HepG2 (cell line): ENCODE measurements at regions not wholly inside any gene's neighbourhood (a gene's known extent, or its start where the extent isn't known, plus 50 kb on each side); places are given as distances from the start of the nearest gene placed in this dataset.

Experiments
- ATAC-seq: fragments of 200-7000 bp; cut with Tn5 transposase; 3 replicates; pipeline ENCODE4 v1.9.1; 2020; ENCODE audit warnings: mild to moderate bottlenecking, moderate library complexity
- BruUV-seq: library from RNA; stranded (reverse); fragments of 400-500 nt; replicated peaks from 2 replicates; lab custom pipeline; 2021; lab: Mats Ljungman, UMichigan
- CTCF ChIA-PET: fragments of 300-600 bp; formaldehyde crosslinking; extraction: SDS; loops from one replicate; lab custom pipeline; 2021; ENCODE audit warnings: low total read pairs, inconsistent platforms, low intra/inter-chr PET ratio; lab: Yijun Ruan, JAX
- POLR2A ChIA-PET: fragments of 350-600 bp; sonication (Branson Sonifier 250); formaldehyde crosslinking; loops from one replicate; lab custom pipeline; 2020; ENCODE audit warnings: antibody characterized with exemption, inconsistent platforms; lab: Yijun Ruan, JAX
- DNase-seq: peaks from one replicate; pipeline ENCODE4 v3.0.0-alpha.2; 2015; ENCODE audit warnings: low spot score
- FAIRE-seq: peaks from 3 replicates; lab custom pipeline; 2011; peaks lifted over from hg19 to GRCh38; lab: Jason Lieb, UNC
- H2AFZ ChIP-seq: one replicate; pipeline ENCODE4 v1.6.1; 2011; ENCODE audit warnings: low read length, inconsistent platforms
- H3K27ac ChIP-seq: fragments of 300-600 bp; 3 replicates; pipeline ENCODE4 v1.8.0; 2011; ENCODE audit warnings: mixed run types, mild to moderate bottlenecking, mixed read lengths, low read length, inconsistent platforms; ENCODE audit not compliant: insufficient read depth; ENCODE audit errors: extremely low read length
- H3K27me3 ChIP-seq, 2 experiments: fragments of 200-600 bp in 1 of 2; 2 replicates in 1 of 2; 3 replicates in 1 of 2; pipeline versions ENCODE4 v1.6.0 to v1.8.0; 2011; ENCODE audit warnings: low read length in 2 of 2, mild to moderate bottlenecking in 2 of 2, moderate library complexity in 2 of 2, inconsistent platforms in 1 of 2; ENCODE audit not compliant: insufficient read depth in 2 of 2, control insufficient read depth in 1 of 2
- H3K36me3 ChIP-seq, 2 experiments: fragments of 200-600 bp in 1 of 2; replicated peaks in 1 of 2; 2 replicates in 1 of 2; 3 replicates in 1 of 2; pipeline versions ENCODE4 v1.5.1 to v1.8.0; 2011; ENCODE audit warnings: low read length in 2 of 2, inconsistent platforms in 1 of 2; ENCODE audit not compliant: insufficient read depth in 2 of 2, control insufficient read depth in 1 of 2
- H3K4me1 ChIP-seq: 2 replicates; pipeline ENCODE4 v1.5.1; 2012; ENCODE audit warnings: low read length, inconsistent platforms; ENCODE audit not compliant: insufficient read depth
- H3K4me2 ChIP-seq: 2 replicates; pipeline ENCODE4 v1.6.0; 2011; ENCODE audit warnings: low read depth, low read length, inconsistent platforms
- H3K4me3 ChIP-seq, 3 experiments: fragments of 200-600 bp in 1 of 3; sonication (generic), shearing (Covaris generic) in 1 of 3; replicated peaks in 1 of 3; 2 replicates each; pipeline ENCODE4 v1.5.1; 2011 to 2016; ENCODE audit warnings: low read length in 3 of 3, inconsistent platforms in 2 of 3, low read depth in 2 of 3, mild to moderate bottlenecking in 2 of 3, control low read depth in 1 of 3, mixed read lengths in 1 of 3; ENCODE audit not compliant: insufficient read depth in 1 of 3
- H3K79me2 ChIP-seq: one replicate; pipeline ENCODE4 v1.6.1; 2011; ENCODE audit warnings: low read length, inconsistent platforms; ENCODE audit not compliant: insufficient read depth
- H3K9ac ChIP-seq: 2 replicates; pipeline ENCODE4 v1.6.0; 2011; ENCODE audit warnings: mild to moderate bottlenecking, low read depth, low read length, inconsistent platforms; ENCODE audit not compliant: insufficient read depth
- H3K9me3 ChIP-seq: 2 replicates; pipeline ENCODE4 v1.5.1; 2012; ENCODE audit warnings: mild to moderate bottlenecking, low read length
- H4K20me1 ChIP-seq: 2 replicates; pipeline ENCODE4 v1.6.0; 2011; ENCODE audit warnings: inconsistent platforms, mild to moderate bottlenecking, low read length, moderate library complexity; ENCODE audit not compliant: insufficient read depth
- HMGA1 ChIP-seq: sonication (generic); formaldehyde crosslinking; conservative IDR thresholded peaks from 2 replicates; pipeline ENCODE4 v1.4.0; 2020; ENCODE audit warnings: missing genetic modification reagents
- HOXA9 ChIP-seq: sonication (generic); formaldehyde crosslinking; IDR thresholded peaks from 2 replicates; pipeline ENCODE4 v1.8.1; 2022; ENCODE audit warnings: missing genetic modification reagents, mild to moderate bottlenecking, moderate library complexity, borderline replicate concordance
- MZF1 ChIP-seq: sonication (generic); formaldehyde crosslinking; IDR thresholded peaks from 2 replicates; pipeline ENCODE4 v1.8.1; 2023; ENCODE audit warnings: mild to moderate bottlenecking, missing genetic modification reagents, borderline replicate concordance
- TGIF2 ChIP-seq: IDR thresholded peaks from 2 replicates; pipeline ENCODE4 v1.6.1; 2016; ENCODE audit warnings: control low read depth, missing compliant biosample characterization
- XRCC5 ChIP-seq: fragments of 200-400 bp; formaldehyde crosslinking; optimal IDR thresholded peaks from 2 replicates; pipeline ENCODE3; 2017; ENCODE audit warnings: mild to moderate bottlenecking, low read length
- ZBTB7A ChIP-seq: sonication (generic); formaldehyde crosslinking; IDR thresholded peaks from 2 replicates; pipeline ENCODE4 v1.8.0; 2022; ENCODE audit warnings: mild to moderate bottlenecking, missing genetic modification reagents
- ZFP36 ChIP-seq: fragments of 150-350 bp; IDR thresholded peaks from 2 replicates; pipeline ENCODE4 v1.6.1; 2018; ENCODE audit warnings: borderline replicate concordance, low read length, low read depth; ENCODE audit not compliant: partially characterized antibody
- ZNF10 ChIP-seq: sonication (generic); formaldehyde crosslinking; IDR thresholded peaks from 2 replicates; pipeline ENCODE4 v1.4.0; 2020; ENCODE audit warnings: mild to moderate bottlenecking, low read depth, missing genetic modification reagents, borderline replicate concordance
- ZNF333 ChIP-seq: sonication (generic); formaldehyde crosslinking; IDR thresholded peaks from 2 replicates; pipeline ENCODE4 v1.4.0; 2020; ENCODE audit warnings: mild to moderate bottlenecking, missing genetic modification reagents, borderline replicate concordance
- ZNF382 ChIP-seq: sonication (generic); formaldehyde crosslinking; IDR thresholded peaks from 2 replicates; pipeline ENCODE4 v1.5.0; 2020; ENCODE audit warnings: missing genetic modification reagents, mild to moderate bottlenecking, borderline replicate concordance
- WGBS: methylation state at CpG from one replicate; pipeline ENCODE4 v1.1.6; 2017; ENCODE audit warnings: low lambda C conversion rate; 5-methylcytosine and 5-hydroxymethylcytosine counted together
- in situ Hi-C: cut with HindIII; loops from 2 replicates; pipeline ENCODE4 v1.10.0; 2017; ENCODE audit warnings: low pct_unique_long_range_greater_than_20kb; ENCODE audit not compliant: extremely low pct_ligation_motif_present
- intact Hi-C: fragments of 100-400 bp; cut with micrococcal nuclease; formaldehyde crosslinking; loops from one replicate; pipeline ENCODE4 v1.10.0; 2022; ENCODE audit not compliant: unreplicated experiment
- TF ChIP-seq, protein P1 (sequence below): sonication (generic); formaldehyde crosslinking; IDR thresholded peaks from 2 replicates; pipeline ENCODE4 v1.9.0; 2021; ENCODE audit warnings: missing genetic modification reagents, mild to moderate bottlenecking, borderline replicate concordance
- TF ChIP-seq, protein P2 (sequence below): sonication (generic); formaldehyde crosslinking; IDR thresholded peaks from 2 replicates; pipeline ENCODE4 v1.5.0; 2020; ENCODE audit warnings: mild to moderate bottlenecking, missing genetic modification reagents, moderate library complexity
- TF ChIP-seq, protein P3 (sequence below): sonication (generic); formaldehyde crosslinking; IDR thresholded peaks from 2 replicates; pipeline ENCODE4 v1.4.0; 2020; ENCODE audit warnings: missing genetic modification reagents
- TF ChIP-seq, protein P4 (sequence below): sonication (generic); formaldehyde crosslinking; IDR thresholded peaks from 2 replicates; pipeline ENCODE4 v1.8.0; 2022; ENCODE audit warnings: mild to moderate bottlenecking, missing genetic modification reagents, borderline replicate concordance
- TF ChIP-seq, protein P5 (sequence below): sonication (generic); formaldehyde crosslinking; IDR thresholded peaks from 2 replicates; pipeline ENCODE4 v1.5.1; 2020; ENCODE audit warnings: missing genetic modification reagents, mild to moderate bottlenecking, borderline replicate concordance

DNA sequence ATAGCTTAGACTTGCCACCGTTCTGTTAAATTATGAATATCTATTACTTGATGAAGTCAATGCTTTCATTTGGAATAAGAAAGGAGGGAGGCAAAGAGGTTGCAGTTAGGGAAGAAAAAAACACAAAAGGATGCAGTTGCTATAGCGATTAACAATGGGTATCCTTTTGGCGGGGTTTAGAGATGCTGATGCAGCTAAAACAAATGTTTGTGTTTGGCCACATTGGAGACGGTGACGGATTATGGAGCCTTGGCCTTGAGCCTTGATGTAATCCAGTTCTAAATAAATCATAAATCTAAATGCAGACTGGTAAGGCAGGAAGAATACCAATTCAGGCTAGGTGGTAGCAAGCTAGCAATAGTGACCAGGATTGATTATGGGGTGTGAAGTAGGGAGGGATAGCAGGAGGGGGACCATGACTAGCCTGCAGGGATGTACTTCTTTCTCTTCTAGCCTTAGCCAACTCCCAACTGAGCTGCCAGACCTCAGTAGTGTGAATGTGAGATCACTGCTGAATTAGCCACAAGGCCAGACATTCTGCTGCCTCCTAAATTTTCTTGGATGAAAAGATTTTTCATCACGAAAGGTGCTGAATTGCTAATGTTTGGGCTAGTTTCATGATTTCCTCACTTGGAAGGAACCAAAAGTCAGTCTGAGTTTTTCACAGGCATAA is 160.3 kb downstream of the TLR4 start:
- no peak overlapping the region for H3K9ac ChIP-seq
- H3K27me3 ChIP-seq: no peaks in the 10 kb centered on the region
- H3K4me3 ChIP-seq: no peak overlapping the region
- H3K4me2 ChIP-seq: no peak overlapping the region
- intact Hi-C loops: no loop called here
- no peak for FAIRE-seq
- no peaks in the 10 kb centered on the region for H3K4me1 ChIP-seq
- 1% methylated on average over 6 of the region's 6 CpGs for WGBS
- peaks cover 59% of the 10 kb centered on the region for H3K9me3 ChIP-seq
- DNase-seq: no peak
- CTCF ChIA-PET: no interaction called here
- TF ChIP-seq ZNF382 (CRISPR knock-in tag): no peak
- TF ChIP-seq, protein P1, sequence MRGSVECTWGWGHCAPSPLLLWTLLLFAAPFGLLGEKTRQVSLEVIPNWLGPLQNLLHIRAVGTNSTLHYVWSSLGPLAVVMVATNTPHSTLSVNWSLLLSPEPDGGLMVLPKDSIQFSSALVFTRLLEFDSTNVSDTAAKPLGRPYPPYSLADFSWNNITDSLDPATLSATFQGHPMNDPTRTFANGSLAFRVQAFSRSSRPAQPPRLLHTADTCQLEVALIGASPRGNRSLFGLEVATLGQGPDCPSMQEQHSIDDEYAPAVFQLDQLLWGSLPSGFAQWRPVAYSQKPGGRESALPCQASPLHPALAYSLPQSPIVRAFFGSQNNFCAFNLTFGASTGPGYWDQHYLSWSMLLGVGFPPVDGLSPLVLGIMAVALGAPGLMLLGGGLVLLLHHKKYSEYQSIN (CRISPR knock-in tag): no peak
- TF ChIP-seq, protein P2, sequence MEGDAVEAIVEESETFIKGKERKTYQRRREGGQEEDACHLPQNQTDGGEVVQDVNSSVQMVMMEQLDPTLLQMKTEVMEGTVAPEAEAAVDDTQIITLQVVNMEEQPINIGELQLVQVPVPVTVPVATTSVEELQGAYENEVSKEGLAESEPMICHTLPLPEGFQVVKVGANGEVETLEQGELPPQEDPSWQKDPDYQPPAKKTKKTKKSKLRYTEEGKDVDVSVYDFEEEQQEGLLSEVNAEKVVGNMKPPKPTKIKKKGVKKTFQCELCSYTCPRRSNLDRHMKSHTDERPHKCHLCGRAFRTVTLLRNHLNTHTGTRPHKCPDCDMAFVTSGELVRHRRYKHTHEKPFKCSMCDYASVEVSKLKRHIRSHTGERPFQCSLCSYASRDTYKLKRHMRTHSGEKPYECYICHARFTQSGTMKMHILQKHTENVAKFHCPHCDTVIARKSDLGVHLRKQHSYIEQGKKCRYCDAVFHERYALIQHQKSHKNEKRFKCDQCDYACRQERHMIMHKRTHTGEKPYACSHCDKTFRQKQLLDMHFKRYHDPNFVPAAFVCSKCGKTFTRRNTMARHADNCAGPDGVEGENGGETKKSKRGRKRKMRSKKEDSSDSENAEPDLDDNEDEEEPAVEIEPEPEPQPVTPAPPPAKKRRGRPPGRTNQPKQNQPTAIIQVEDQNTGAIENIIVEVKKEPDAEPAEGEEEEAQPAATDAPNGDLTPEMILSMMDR (CRISPR knock-in tag): no peak
- TF ChIP-seq TGIF2 (CRISPR knock-in tag): no peak
- no peak for TF ChIP-seq ZFP36
- TF ChIP-seq, protein P3, sequence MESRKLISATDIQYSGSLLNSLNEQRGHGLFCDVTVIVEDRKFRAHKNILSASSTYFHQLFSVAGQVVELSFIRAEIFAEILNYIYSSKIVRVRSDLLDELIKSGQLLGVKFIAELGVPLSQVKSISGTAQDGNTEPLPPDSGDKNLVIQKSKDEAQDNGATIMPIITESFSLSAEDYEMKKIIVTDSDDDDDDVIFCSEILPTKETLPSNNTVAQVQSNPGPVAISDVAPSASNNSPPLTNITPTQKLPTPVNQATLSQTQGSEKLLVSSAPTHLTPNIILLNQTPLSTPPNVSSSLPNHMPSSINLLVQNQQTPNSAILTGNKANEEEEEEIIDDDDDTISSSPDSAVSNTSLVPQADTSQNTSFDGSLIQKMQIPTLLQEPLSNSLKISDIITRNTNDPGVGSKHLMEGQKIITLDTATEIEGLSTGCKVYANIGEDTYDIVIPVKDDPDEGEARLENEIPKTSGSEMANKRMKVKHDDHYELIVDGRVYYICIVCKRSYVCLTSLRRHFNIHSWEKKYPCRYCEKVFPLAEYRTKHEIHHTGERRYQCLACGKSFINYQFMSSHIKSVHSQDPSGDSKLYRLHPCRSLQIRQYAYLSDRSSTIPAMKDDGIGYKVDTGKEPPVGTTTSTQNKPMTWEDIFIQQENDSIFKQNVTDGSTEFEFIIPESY: no peak
- TF ChIP-seq XRCC5: no peak
- TF ChIP-seq ZNF333: no peak
- no peak for TF ChIP-seq MZF1
- TF ChIP-seq ZBTB7A: no peak
- TF ChIP-seq, protein P4, sequence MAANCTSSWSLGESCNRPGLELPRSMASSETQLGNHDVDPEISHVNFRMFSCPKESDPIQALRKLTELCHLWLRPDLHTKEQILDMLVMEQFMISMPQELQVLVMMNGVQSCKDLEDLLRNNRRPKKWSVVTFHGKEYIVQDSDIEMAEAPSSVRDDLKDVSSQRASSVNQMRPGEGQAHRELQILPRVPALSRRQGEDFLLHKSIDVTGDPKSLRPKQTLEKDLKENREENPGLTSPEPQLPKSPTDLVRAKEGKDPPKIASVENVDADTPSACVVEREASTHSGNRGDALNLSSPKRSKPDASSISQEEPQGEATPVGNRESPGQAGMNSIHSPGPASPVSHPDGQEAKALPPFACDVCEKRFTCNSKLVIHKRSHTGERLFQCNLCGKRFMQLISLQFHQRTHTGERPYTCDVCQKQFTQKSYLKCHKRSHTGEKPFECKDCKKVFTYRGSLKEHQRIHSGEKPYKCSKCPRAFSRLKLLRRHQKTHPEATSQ (CRISPR knock-in tag): no peak
- TF ChIP-seq ZNF10 (CRISPR knock-in tag): no peak
- TF ChIP-seq, protein P5, sequence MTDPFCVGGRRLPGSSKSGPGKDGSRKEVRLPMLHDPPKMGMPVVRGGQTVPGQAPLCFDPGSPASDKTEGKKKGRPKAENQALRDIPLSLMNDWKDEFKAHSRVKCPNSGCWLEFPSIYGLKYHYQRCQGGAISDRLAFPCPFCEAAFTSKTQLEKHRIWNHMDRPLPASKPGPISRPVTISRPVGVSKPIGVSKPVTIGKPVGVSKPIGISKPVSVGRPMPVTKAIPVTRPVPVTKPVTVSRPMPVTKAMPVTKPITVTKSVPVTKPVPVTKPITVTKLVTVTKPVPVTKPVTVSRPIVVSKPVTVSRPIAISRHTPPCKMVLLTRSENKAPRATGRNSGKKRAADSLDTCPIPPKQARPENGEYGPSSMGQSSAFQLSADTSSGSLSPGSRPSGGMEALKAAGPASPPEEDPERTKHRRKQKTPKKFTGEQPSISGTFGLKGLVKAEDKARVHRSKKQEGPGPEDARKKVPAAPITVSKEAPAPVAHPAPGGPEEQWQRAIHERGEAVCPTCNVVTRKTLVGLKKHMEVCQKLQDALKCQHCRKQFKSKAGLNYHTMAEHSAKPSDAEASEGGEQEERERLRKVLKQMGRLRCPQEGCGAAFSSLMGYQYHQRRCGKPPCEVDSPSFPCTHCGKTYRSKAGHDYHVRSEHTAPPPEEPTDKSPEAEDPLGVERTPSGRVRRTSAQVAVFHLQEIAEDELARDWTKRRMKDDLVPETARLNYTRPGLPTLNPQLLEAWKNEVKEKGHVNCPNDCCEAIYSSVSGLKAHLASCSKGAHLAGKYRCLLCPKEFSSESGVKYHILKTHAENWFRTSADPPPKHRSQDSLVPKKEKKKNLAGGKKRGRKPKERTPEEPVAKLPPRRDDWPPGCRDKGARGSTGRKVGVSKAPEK (CRISPR knock-in tag): no peak
- no peak for TF ChIP-seq HMGA1
- no peak for TF ChIP-seq HOXA9
- POLR2A ChIA-PET: no interaction called here
- H3K36me3 ChIP-seq: no peaks in the 10 kb centered on the region
- no peak for ATAC-seq
- H3K27ac ChIP-seq: no peak overlapping the region
- H4K20me1 ChIP-seq: no peaks in the 10 kb centered on the region
- no peaks in the 10 kb centered on the region for H3K79me2 ChIP-seq
- in situ Hi-C loops: no loop called here
- no peak overlapping the region for H2AFZ ChIP-seq
- BruUV-seq: no TSS peak
